Kidney tubule cell (primary cell): ENCODE measurements at regions not wholly inside any gene's neighbourhood (a gene's known extent, or its start where the extent isn't known, plus 50 kb on each side); places are given as distances from the start of the nearest gene placed in this dataset.
"Not testable (repeated sequence)": the region's sequence is repeated elsewhere in the genome, so short reads cannot be mapped to it uniquely, and the experiment has no call there.

Source experiments
- DNase-seq: peaks from one replicate; pipeline ENCODE4 v3.0.0-alpha.2; 2018; ENCODE audit warnings: low spot score

DNA sequence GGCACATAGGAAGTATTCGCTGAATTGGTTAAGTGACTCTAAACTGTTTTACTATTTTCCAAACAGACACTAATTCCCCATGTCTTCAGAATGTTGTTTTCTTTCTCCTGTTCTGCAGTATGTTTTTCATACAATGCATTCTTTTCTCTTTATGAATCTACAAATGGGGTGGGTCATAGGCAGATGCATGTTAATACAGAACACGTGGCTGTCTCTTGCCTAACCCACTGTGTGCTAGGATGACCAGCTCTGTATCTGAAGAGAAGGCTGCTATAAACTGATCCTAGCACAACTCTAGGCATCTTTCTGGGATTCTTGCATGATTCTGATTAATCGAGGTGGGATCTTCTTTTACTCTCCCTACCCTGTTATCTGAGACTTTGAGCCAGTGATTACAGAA lies 826.0 kb downstream of the PLCL1 start:
- no peak for DNase-seq

DNA sequence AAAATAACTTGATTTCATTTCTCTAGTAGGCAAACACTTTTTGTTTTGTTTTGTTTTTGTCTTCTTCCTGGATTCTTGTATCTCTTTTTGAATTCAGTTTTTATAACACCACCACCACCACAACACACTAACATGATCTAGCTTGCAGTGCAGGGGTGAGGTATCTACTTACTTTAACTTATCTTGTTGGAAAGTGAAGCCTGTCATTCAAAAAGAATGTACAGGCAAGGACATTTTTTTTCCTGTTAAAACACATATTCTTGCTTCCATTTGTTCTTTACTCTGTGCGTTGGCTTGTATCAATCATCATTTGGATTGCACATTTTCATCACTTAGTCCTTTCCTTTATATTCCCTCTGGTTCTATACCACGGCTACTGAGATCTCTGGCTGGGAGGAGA lies 824.2 kb downstream of the PLCL1 start:
- DNase-seq = no peak

DNA sequence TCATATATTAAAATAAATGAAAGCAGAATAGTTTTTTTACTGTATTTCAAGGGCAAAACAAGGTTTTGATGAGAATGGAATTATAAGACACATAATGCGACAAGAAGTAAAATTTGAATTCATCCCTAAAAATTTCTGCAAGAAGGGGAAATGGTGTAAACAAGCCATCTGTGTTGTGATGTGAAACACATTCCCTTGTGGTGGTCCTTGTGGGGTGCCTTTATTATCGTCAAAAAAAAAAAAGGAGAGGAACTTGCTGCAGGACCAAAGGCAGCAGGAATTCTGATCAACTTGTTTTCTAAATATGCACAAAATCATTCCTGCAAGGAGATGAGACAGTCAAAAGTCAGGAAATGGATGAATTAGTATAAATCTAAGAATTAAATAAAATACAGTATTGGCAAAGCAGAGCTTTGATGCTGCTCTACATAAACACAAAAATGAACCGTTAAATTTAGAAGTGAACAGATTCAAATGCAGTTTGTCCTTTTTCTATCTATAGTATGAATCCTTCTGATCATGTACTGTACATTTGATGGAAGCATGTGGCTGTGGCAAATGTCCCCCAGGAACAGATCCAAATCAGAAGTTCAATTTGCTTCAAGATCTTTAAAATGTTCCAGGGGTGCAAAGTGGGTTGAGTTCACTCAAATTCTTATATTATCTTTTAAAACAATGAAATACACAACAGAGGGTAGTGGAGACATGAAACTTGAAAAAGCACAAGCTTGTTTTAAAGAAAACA lies 818.8 kb downstream of the PLCL1 start:
- no peak for DNase-seq

DNA sequence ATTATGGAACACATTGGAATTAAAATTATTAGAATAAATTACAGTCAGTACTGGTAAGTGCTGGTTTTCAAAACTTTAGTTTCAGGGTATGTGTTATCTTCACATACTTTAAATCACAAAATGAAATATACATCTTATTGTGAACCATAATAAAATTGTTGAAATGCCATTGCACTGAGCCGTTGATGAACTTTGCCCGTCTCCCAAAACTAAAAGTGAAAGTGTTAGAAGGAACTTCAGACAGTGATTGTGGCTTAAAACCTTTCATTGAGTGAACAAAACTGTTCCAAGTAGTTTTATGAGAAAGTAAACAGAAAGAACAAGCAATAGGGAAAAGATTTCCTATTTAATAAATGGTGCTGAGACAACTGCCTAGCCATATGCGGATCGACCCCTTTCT lies 811.6 kb downstream of the PLCL1 start:
- DNase-seq = peak; percentile 52

DNA sequence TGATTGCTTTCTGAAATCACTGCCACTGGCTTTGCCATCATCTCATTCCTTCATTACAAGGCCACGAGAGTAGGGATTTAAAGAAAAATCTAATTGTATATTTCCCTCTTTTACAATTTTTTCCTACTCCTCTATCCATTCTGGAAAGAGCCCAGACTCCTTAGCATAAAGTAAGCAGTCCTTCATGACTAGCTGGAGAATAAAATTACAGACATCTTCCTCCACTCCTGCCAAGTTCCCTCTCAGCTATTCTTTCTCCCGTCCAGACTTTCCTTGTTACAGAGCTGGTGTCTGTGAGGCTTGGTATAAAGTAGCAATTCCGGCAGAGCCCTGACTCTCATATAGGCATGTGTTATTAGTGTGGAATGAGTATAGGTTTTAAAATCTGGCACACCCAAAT lies 806.8 kb downstream of the PLCL1 start:
- no peak for DNase-seq

DNA sequence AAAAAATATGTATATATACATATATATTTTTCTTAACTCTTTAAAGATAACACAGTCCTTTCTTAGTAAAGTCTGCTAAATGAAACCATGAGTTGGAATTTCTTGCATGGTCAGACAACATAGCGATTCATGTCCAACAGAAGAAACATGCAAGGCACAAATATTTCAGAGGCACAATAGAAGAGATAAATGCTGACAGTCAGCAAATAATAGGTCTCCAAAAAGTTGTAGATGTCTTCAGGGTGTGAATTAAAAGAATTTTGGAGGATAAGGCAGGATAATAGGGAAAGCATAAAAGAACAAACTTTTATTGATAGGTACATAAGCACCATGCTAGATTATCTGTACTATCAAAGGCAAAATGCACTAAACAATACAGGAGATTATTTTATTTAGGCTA lies 800.2 kb downstream of the PLCL1 start:
- no peak for DNase-seq

DNA sequence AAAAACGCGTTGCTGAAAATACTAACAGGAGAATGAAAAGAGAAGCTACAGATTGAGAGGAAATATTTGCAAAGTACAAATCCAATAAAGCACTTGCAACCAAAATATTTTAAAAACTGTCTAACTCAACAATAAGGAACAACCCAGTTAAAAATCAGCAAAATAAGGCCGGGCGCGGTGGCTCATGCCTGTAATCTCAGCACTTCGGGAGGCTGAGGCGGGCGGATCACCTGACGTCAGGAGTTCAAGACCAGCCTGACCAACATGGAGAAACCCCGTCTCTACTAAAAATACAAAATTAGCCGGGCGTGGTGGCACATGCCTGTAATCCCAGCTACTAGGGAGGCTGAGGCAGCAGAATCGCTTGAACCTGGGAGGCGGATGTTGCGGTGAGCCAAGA lies 798.6 kb downstream of the PLCL1 start:
- DNase-seq = not testable (repeated sequence)

DNA sequence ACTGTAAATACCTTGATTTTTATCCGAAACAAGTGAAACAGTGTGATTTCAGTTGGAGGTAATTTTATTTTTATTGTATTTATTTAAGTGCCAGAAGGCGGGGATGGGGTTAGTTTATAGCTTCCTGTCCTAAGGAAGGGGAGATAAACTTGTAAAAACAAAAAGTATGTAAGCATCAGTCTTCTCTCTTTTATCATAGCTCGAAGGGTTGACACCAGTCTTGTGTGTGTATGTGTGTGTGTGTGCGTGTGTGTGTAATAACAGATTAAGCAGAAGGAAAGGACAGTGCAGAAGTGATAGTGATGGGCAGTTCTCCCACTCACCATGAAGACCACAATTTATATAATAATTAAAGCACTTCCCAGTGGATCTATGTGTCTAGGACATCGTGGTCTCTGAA lies 793.3 kb downstream of the PLCL1 start:
- no peak for DNase-seq

DNA sequence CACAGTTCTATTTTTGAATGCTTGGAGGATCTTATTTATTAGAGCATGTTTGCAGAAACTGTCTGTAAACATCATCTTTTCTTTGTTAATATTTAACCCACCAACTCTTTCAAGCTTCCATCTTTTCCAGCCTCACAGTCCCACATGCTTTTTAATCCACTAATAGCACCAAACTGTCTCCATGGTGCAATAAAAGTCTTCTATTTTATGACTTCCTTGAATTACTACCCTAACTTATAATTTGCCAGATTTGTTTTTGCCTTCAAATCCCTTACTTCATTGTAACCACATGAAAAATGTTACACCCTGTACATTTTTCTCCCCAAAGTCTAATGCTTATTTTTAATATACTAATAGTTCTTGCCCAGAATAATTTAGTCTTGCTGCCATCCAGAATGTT lies 792.6 kb downstream of the PLCL1 start:
- DNase-seq = no peak

DNA sequence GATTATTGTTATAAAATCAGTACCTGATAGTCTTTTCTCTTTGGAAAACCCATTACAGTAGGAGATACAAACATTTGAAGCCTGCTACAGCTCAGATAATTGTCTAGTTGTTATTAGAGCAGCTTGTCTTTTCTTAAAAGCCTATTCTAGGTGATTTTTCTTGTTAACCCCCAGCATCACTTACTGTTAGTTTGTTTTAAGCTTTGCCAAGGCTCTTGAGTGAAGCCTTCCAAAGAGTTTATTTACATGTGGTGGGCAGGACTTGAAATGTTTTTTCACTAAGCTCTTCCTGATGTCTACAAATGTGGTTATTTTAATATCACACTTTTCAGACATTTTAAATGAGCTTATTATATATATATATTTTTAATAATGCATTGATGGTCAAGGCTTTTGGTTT lies 791.3 kb downstream of the PLCL1 start:
- no peak for DNase-seq

DNA sequence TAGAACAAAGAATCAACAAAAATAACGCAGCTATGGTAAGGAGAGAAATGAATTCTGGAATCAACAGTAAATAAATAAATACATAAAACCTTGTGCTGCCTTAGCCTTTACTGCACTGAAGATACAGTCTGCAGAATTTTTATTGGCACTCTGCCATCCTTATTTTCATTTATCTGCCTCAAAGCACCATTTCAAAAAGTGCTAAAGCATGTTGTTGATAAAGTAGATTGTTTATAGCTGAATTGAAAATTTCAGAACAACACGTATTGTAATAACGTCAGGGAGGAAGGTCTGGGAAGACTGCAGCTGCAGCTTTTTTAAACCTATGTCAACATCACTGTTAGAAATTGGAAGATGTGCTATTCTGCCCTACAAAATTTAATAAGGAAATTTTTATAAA lies 787.2 kb downstream of the PLCL1 start:
- DNase-seq = no peak

DNA sequence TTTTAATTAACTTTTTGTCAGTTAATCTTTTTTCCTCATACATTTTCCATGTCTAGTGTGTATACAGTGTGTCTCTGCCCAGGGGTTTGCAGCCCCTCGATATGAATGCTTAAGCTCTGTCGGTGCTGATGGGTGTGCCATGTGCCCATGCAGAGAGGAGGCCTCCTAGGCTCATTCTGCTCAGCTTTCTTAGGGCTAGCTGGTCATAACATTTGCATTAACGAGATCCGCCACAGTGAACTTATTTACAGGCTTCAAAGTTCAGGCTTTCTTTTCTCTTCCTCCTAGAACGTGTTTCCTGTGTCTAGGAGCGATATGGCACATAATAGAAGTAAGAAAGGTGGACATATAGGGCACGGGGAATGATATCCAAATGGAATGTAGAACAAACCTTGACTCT lies 783.3 kb downstream of the PLCL1 start:
- no peak for DNase-seq

DNA sequence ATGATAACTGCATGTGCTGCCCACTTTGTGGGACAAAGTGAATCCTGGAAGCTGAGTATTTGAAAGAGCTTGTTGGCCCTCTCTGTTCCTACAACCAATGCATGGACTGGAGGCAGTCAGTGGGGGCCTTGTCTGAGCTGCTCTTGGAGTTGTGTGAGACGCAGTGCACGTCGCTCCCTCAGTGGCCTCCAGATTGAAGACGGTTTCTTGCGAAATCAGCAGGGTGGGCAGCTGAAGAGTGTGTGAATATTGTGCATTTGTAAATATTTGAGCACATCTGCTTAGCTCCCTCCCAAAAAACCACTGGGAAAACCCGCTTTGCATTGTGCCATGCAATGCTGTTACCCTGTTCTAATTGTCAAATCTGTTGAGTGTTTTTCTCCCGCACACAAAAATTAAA lies 782.8 kb downstream of the PLCL1 start:
- no peak for DNase-seq

DNA sequence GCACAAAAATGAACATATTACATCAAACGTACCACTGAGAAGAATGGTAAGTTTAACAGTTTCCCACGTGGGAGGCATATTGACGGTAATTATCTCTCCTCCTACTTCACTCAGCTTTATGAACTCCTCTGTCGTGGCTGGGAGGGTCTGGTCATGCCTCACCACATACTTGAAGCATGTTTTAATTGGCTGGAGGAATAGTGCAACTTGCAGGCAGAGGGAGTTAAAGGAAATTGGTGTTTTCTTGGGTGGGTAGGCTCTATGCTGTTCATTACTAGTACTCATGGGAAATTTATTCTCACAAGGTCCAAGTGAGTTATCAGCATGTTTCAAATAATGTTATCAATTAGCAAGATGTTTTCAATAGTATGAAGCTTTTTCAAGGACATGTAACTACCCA lies 767.0 kb downstream of the PLCL1 start:
- DNase-seq = no peak

DNA sequence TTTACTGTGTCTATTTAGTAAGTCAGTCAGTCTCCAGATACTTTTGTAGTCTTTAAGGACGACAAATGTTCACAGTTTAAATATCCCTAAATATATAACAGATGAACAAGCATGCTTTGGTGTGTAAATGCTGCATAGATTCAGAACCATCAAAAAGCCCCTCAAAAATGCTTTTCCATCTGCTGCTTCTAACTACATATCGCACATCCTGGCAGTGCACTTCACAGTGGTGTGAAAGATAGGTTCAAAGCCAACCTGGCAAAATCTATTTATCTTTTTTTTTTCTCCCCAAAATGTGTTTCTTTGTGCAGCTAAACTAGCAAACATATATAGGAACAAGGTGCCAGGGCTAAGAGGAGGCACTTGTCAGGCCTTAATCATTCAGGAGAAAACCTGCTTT lies 753.8 kb downstream of the PLCL1 start:
- DNase-seq = no peak

DNA sequence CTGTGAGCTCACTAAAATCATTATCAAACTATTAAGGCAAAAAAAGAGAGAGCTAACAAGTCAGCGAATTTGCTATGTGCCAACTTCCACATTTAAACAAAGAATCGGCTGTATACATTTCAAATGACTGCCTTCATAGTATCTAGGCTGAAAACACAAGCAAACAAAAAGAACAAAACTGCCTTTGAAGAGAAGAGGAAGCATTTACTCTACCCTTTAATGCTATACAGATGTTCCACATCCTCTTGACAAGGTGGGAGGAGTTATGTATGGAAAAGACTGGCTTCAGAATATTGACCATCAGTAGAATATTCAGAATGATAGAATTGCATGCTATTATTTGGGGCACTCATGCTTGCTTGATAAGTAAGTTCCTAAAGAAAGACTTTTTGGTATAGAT lies 741.7 kb downstream of the PLCL1 start:
- no peak for DNase-seq

DNA sequence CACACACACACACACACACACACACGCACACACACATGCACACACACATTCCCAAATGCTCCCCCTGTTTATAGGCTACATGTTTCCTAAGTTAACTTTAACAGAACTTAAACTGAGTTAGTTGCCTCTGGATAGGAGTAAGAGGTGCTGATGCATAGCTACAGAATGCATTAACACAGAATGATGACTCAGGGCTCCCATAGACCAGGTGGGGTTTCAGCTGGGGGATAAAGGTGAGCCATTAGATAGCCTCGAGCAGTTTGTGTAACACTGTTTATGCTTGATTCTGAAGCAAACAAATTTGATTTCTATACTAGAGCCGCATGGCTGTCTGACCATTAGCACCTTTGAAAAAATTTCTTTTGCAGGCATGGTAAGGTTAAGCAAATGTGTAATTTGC lies 741.0 kb downstream of the PLCL1 start:
- DNase-seq = peak; percentile 38

DNA sequence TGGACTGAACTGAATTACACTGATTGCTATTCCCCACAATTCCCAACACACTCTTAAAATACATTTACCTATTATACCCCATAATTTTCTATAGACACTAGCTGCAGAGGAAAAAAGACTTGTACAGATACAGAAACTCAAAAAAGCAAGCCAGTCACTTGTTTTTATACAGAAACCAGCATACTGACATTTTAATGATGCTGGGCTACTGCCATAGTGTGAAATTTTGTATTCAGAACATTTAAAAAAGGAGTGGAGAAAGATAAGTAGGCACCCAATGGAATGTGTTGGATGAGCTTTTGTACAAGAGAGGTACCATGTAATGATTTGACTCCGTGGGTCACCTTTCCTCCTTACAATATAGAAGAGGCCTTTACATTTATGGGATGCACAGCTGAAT lies 740.1 kb downstream of the PLCL1 start:
- DNase-seq = no peak

DNA sequence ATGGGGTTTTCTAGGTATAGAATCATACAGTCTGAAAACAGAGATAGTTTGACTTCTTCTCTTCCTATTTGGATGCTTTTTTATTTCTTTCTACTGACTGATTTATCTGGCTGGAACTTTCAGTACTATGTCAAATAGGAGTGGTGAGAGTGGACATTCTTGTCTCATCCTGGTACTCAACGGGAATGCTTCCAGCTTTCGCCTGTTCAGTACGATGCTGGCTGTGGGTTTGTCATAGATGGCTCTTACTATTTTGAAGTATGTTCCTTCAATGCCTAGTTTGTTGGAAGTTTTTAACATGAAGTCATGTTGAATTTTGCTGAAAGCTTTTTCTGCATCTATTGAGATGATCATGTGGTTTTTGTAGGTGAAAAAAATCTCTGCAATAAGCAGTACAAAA lies 730.4 kb downstream of the PLCL1 start:
- DNase-seq = no peak

DNA sequence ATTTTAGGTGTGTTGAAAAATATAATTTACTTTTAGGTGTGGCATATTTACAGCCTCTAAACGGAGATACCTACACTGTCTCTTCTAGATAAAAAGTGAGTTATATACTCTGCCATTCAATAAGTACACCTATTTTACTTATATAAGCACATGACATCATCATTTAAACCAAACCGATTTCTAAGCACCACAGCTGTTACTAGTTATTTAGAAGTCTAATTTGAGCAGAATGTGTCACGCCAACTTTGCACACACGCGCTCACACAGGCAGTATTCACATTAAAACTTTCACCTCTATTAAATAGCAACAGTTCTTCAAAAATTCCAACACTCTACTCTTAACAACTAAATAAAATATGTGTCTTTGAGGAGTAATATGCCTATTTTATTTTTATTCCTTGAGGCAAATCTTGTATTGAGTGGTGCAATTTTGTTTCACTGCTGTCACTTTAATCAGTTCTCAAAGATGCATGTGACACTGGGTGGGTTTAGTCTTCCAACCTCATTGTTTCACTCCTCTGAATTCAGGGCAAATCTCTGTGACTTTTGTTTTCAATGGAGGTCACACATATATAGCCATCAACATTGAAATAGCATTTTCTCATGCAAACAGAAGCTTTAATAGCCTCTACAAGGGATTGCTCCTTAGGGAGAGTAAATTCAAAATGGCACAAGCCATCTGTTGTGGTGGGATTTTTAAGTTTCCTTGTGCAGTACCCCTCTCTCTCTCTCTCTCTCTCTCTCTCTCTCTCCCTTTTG lies 721.0 kb downstream of the PLCL1 start:
- no peak for DNase-seq

DNA sequence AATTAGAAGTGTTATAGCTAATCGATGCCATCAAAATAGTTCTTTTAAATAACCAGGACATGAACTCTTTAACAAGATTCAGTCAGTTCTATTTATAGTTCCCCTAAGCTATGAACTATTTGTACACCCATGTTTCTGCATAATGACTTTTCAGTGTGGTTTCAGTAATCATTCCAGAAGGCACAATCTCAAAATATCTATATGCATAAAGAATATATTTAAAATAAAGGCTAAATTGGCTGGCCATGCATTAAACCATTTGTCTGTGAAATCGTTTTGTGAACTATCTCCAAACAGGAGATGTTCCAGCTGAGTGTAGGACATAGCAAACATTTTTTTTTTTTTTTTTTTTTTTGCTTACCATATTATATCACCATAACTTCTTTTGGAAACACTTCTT lies 719.3 kb downstream of the PLCL1 start:
- DNase-seq = no peak

DNA sequence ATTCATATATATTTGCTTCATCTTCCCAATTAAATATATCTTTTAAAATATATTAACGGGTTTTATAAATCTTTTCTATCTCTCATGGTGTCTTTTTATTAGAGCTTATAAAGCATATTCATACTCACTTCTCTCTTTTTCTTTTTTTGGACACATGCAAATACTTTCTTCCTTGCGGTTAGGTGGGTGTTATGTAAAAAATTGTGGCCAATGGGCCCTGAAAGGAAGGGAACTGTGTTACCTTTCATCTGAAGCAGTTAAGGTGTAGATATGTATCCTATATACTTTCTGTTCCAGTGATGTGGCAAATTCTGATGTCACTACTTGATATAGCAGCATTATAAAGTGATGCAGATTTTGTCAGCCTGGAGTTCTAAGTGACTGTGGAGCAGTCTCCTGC lies 714.5 kb downstream of the PLCL1 start:
- DNase-seq = no peak

DNA sequence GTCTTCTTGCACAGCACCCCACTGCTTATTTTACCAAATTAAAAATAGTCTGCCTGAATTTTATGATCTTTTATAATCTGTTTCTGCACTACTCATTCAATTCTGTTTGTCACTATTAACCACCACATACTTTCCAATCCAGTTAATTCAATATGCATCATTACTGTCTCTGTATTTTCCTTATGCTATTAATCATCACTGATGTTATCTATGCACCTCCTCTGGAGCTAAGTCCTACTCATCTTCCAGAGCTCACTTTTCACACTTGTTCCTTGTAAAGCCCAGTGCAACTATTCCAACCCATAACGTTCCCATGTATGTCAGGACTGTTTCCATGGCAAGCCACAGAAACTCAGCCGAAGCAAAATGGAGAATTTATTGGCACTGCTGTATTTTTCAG lies 713.6 kb downstream of the PLCL1 start:
- no peak for DNase-seq

DNA sequence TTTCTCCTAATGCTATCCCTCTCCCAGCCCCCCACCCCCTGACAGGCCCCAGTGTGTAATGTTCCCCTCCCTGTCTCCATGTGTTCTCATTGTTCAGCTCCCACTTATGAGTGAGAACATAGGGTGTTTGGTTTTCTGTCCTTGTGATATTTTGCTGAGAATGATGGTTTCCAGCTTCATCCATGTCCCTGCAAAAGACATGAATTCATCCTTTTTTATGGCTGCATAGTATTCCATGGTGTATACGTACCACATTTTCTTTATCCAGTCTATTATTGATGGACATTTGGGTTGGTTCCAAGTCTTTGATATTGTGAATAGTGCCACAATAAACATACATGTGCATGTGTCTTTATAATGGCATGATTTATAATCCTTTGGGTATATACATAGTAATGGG lies 704.2 kb downstream of the PLCL1 start:
- not testable (repeated sequence) for DNase-seq
